Tibial artery (tissue), 4 donors: ENCODE measurements at regions not wholly inside any gene's neighbourhood (a gene's known extent, or its start where the extent isn't known, plus 50 kb on each side); places are given as distances from the start of the nearest gene placed in this dataset.

Experiments
- DNase-seq, 2 donors: peaks; one replicate each; pipeline ENCODE4 v3.0.0-alpha.2; 2019
- H3K27ac ChIP-seq, 2 donors: fragments of 200-600 bp; sonication (generic) in 1 of 2; 1 replicate in 1 of 2; 2 replicates in 1 of 2; pipeline ENCODE4 v1.5.1; 2018 to 2019; ENCODE audit warnings: mild to moderate bottlenecking in 1 of 2
- H3K27me3 ChIP-seq, 2 donors: fragments of 200-600 bp; sonication (generic) in 1 of 2; one replicate each; pipeline versions ENCODE4 v1.5.1 to v1.6.0; 2016 to 2019
- H3K36me3 ChIP-seq, 3 donors: fragments of 200-600 bp; sonication (generic) in 2 of 3; one replicate each; pipeline ENCODE4 v1.5.1; 2016 to 2019; ENCODE audit warnings: mild to moderate bottlenecking in 2 of 3
- H3K4me1 ChIP-seq, 4 donors: fragments of 200-600 bp; sonication (generic) in 2 of 4; 1 replicate in 3 of 4; 2 replicates in 1 of 4; pipeline ENCODE4 v1.5.1; 2016 to 2019
- H3K4me3 ChIP-seq, 2 donors: fragments of 200-600 bp; sonication (generic) in 1 of 2; 1 replicate in 1 of 2; 2 replicates in 1 of 2; pipeline ENCODE4 v1.5.1; 2018 to 2019; ENCODE audit warnings: mild to moderate bottlenecking in 2 of 2
- H3K9me3 ChIP-seq, 3 donors: fragments of 200-600 bp; sonication (generic) in 1 of 3; one replicate each; pipeline ENCODE4 v1.5.1; 2016 to 2019
- CTCF ChIP-seq, 2 experiments: fragments of 200-600 bp in 1 of 2; fragments of 450-650 bp in 1 of 2; IDR thresholded peaks; one replicate each; pipeline ENCODE4 v1.5.1; 2017 to 2019; ENCODE audit warnings: antibody characterized with exemption in 2 of 2, mild to moderate bottlenecking in 1 of 2, moderate library complexity in 1 of 2
- intact Hi-C: fragments of 100-400 bp; cut with DNase I; formaldehyde crosslinking; loops from one replicate; pipeline ENCODE4 v1.15.0; 2023; ENCODE audit warnings: low total_unique reads

DNA sequence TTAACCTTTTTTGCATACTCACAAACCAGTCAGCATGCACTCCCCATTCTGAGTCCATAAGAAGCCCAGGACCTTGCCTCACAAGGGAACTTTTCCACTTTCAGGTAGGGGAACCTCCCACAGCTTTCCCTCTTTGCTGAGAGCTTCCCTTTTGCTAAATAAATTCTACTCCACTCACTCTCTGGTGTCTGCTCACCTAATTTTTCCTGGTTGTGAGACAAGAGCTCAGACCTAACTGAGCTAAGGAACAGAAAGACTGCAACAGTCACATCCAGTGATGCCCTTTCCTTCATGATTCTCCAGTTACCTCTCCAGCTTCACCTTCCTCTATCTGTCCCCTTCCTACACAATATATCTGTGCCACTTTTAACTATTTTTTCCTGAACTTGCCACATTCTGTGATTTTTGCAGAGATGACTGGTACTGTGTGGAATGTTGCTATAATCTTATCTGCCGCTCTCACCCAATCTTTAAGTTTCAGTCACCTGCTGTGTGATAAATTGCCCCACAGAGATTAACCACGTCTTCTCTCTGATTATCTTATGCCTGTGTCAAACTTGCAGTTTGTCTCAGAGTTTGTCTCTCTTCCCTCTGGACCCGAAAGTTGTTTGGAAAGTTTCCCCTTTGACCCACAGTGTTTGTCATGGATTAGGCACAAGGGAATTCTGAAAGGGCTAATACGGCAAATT, 737.1 kb upstream of the FLRT2 start:
- Histone ChIP-seq H3K4me3 (no peak overlapping the region), H3K27me3 (no peaks in the 10 kb centered on the region), H3K9me3 (no peaks in the 10 kb centered on the region), H3K36me3 (no peaks in the 10 kb centered on the region), H3K4me1 (no peaks in the 10 kb centered on the region), H3K27ac (no peak overlapping the region)
- intact Hi-C loops: no loop called here
- no peak for DNase-seq
- TF ChIP-seq CTCF (IDR thresholded peaks at IDR 0.05): no peak

DNA sequence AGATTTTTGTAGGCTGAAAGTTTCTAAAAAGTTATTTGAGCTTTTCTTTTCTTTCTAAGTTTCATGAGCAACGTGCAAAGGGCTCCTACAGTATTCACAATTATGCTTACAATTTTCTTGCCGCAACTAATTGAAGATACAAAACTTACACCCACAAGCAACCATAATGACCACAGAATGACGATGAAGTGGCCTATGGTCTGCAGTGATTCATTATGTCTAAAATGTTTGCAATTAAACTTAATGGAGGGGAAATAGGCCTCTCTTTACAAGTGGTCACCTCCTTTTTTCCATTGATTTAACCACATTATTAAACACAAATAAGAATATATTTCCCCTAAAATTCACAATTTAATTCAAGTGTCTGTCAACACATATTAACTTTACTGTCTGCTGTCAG, 732.6 kb upstream of the FLRT2 start:
- intact Hi-C loops: no loop called here
- Histone ChIP-seq H3K4me1 (no peaks in the 10 kb centered on the region), H3K36me3 (no peaks in the 10 kb centered on the region), H3K4me3 (no peak overlapping the region), H3K27ac (no peak overlapping the region), H3K9me3 (no peaks in the 10 kb centered on the region), H3K27me3 (no peaks in the 10 kb centered on the region)
- TF ChIP-seq CTCF (IDR thresholded peaks at IDR 0.05): no peak
- no peak for DNase-seq

DNA sequence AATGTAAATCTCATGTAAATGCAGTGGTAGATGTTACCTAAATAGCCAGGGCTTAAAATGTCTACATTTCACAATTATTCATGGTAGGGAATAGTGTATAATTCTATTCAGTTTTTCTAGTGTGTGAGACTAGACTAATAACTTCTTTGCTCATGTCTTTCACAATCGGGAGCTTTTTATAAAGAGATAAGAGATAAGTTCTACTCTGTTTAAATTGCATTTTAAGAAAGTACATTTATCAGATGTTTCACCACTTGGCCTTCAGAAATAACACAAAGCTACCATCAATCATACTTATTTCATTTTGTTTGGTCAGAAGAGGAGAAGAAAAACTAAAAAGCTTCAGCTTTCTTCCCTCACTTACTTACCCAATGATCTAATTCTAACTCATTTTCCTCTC, 725.5 kb upstream of the FLRT2 start:
- H3K27me3 ChIP-seq: no peaks in the 10 kb centered on the region
- no peak overlapping the region for H3K4me3 ChIP-seq
- DNase-seq: no peak
- intact Hi-C loops: no loop called here
- H3K9me3 ChIP-seq: no peaks in the 10 kb centered on the region
- no peak for TF ChIP-seq CTCF (IDR thresholded peaks at IDR 0.05)
- no peaks in the 10 kb centered on the region for H3K4me1 ChIP-seq
- H3K36me3 ChIP-seq: no peaks in the 10 kb centered on the region
- H3K27ac ChIP-seq: no peak overlapping the region

GRCh38 chr14:84804895-84805294, 725.0 kb upstream of the FLRT2 start:
- intact Hi-C loops: no loop called here
- no peaks in the 10 kb centered on the region for H3K36me3 ChIP-seq
- DNase-seq: no peak
- no peaks in the 10 kb centered on the region for H3K27me3 ChIP-seq
- no peaks in the 10 kb centered on the region for H3K4me1 ChIP-seq
- no peak for TF ChIP-seq CTCF (IDR thresholded peaks at IDR 0.05)
- no peak overlapping the region for H3K4me3 ChIP-seq
- H3K9me3 ChIP-seq: no peaks in the 10 kb centered on the region
- H3K27ac ChIP-seq: no peak overlapping the region

- Histone ChIP-seq H3K27me3 (no peaks in the 10 kb centered on the region), H3K27ac (no peak overlapping the region), H3K9me3 (no peaks in the 10 kb centered on the region), H3K4me3 (no peak overlapping the region), H3K36me3 (no peaks in the 10 kb centered on the region), H3K4me1 (no peaks in the 10 kb centered on the region)
- TF ChIP-seq CTCF (IDR thresholded peaks at IDR 0.05): no peak
- no peak for DNase-seq
- intact Hi-C loops: no loop called here
Measured at GRCh38 chr14:84806181-84806580, 723.8 kb upstream of the FLRT2 start.

DNA sequence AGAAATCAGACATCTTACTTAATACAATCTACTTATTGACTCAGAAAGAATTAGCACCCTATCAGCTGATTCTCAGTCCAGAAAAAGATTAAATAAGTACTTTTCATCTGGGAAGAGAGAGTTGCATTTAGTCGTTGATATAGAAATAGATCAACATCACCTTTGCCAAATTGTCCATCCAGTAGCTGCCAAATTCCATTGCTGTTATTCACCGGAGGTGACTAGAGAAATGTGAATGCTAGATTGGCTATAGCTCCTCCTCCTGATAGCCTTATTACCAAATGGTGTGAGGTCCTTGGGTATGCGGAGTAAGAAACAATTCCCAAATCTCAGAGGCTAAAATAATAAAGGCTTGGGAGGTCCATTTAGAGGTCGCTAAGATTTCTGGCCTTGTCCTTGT, 723.3 kb upstream of the FLRT2 start:
- H3K4me1 ChIP-seq: no peaks in the 10 kb centered on the region
- intact Hi-C loops: no loop called here
- no peak for DNase-seq

More for the DNA sequence above, 723.3 kb upstream of the FLRT2 start:
- no peak overlapping the region for H3K4me3 ChIP-seq
- no peaks in the 10 kb centered on the region for H3K9me3 ChIP-seq
- no peaks in the 10 kb centered on the region for H3K27me3 ChIP-seq
- no peak for TF ChIP-seq CTCF (IDR thresholded peaks at IDR 0.05)
- no peak overlapping the region for H3K27ac ChIP-seq
- H3K36me3 ChIP-seq: no peaks in the 10 kb centered on the region
